ENCODE measurements at regions not wholly inside any gene's neighbourhood (a gene's known extent, or its start where the extent isn't known, plus 50 kb on each side); places are given as distances from the start of the nearest gene placed in this dataset.

- Histone ChIP-seq H3K27ac (ENCODE audit: low read depth, low read length) (no peak overlapping the region), H3K79me2 (ENCODE audit: control insufficient read depth, insufficient read depth, low read length, unreplicated experiment) (no peaks in the 10 kb centered on the region), H2AFZ (ENCODE audit: low read length, unreplicated experiment) (no peak overlapping the region), H3K36me3 (ENCODE audit: insufficient read depth, low read length) (no peaks in the 10 kb centered on the region), H3K27me3 (ENCODE audit: insufficient read depth, low read length) (no peaks in the 10 kb centered on the region), H3K4me1 (ENCODE audit: control insufficient read depth, insufficient read depth, low read length, unreplicated experiment) (no peaks in the 10 kb centered on the region), H3K4me3 (ENCODE audit: low read depth, low read length) (no peak overlapping the region)
These were observed 295.3 kb upstream of the FOXQ1 start for GRCh38 chr6:1016329-1017302.

GRCh38 chr6:1015825-1016224, 296.1 kb upstream of the FOXQ1 start:
- H3K4me1 ChIP-seq (ENCODE audit: control insufficient read depth, insufficient read depth, low read length, unreplicated experiment), result no peaks in the 10 kb centered on the region
- H3K27ac ChIP-seq (ENCODE audit: low read depth, low read length), result no peak overlapping the region
- H3K79me2 ChIP-seq (ENCODE audit: control insufficient read depth, insufficient read depth, low read length, unreplicated experiment), result no peaks in the 10 kb centered on the region
- no peaks in the 10 kb centered on the region for H3K36me3 ChIP-seq (ENCODE audit: insufficient read depth, low read length)
- H2AFZ ChIP-seq (ENCODE audit: low read length, unreplicated experiment), result no peak overlapping the region
- H3K4me3 ChIP-seq (ENCODE audit: low read depth, low read length), result no peak overlapping the region
- no peaks in the 10 kb centered on the region for H3K27me3 ChIP-seq (ENCODE audit: insufficient read depth, low read length)

- Histone ChIP-seq H3K79me2 (ENCODE audit: control insufficient read depth, insufficient read depth, low read length, unreplicated experiment) (no peaks in the 10 kb centered on the region), H3K4me1 (ENCODE audit: control insufficient read depth, insufficient read depth, low read length, unreplicated experiment) (no peaks in the 10 kb centered on the region), H3K4me3 (ENCODE audit: low read depth, low read length) (no peak overlapping the region), H3K27me3 (ENCODE audit: insufficient read depth, low read length) (no peaks in the 10 kb centered on the region), H2AFZ (ENCODE audit: low read length, unreplicated experiment) (no peak overlapping the region), H3K36me3 (ENCODE audit: insufficient read depth, low read length) (no peaks in the 10 kb centered on the region), H3K27ac (ENCODE audit: low read depth, low read length) (no peak overlapping the region)
These were observed 297.5 kb upstream of the FOXQ1 start for GRCh38 chr6:1014431-1014807.

GRCh38 chr6:1013656-1014430, 298.1 kb upstream of the FOXQ1 start:
- H3K36me3 ChIP-seq (ENCODE audit: insufficient read depth, low read length), result no peaks in the 10 kb centered on the region
- no peak overlapping the region for H3K27ac ChIP-seq (ENCODE audit: low read depth, low read length)
- no peaks in the 10 kb centered on the region for H3K79me2 ChIP-seq (ENCODE audit: control insufficient read depth, insufficient read depth, low read length, unreplicated experiment)
- H3K4me3 ChIP-seq (ENCODE audit: low read depth, low read length), result no peak overlapping the region
- H3K27me3 ChIP-seq (ENCODE audit: insufficient read depth, low read length), result no peaks in the 10 kb centered on the region
- no peaks in the 10 kb centered on the region for H3K4me1 ChIP-seq (ENCODE audit: control insufficient read depth, insufficient read depth, low read length, unreplicated experiment)
- no peak overlapping the region for H2AFZ ChIP-seq (ENCODE audit: low read length, unreplicated experiment)

- no peaks in the 10 kb centered on the region for H3K79me2 ChIP-seq (ENCODE audit: control insufficient read depth, insufficient read depth, low read length, unreplicated experiment)
- H3K36me3 ChIP-seq (ENCODE audit: insufficient read depth, low read length), result no peaks in the 10 kb centered on the region
- no peaks in the 10 kb centered on the region for H3K27me3 ChIP-seq (ENCODE audit: insufficient read depth, low read length)
- H3K27ac ChIP-seq (ENCODE audit: low read depth, low read length), result no peak overlapping the region
- H2AFZ ChIP-seq (ENCODE audit: low read length, unreplicated experiment), result no peak overlapping the region
- no peak overlapping the region for H3K4me3 ChIP-seq (ENCODE audit: low read depth, low read length)
- H3K4me1 ChIP-seq (ENCODE audit: control insufficient read depth, insufficient read depth, low read length, unreplicated experiment), result no peaks in the 10 kb centered on the region
These were observed 302.8 kb upstream of the FOXQ1 start for GRCh38 chr6:1009103-1009502.

- Histone ChIP-seq H3K27ac (ENCODE audit: low read depth, low read length) (no peak overlapping the region), H3K36me3 (ENCODE audit: insufficient read depth, low read length) (no peaks in the 10 kb centered on the region), H3K27me3 (ENCODE audit: insufficient read depth, low read length) (no peaks in the 10 kb centered on the region), H3K79me2 (ENCODE audit: control insufficient read depth, insufficient read depth, low read length, unreplicated experiment) (no peaks in the 10 kb centered on the region), H3K4me1 (ENCODE audit: control insufficient read depth, insufficient read depth, low read length, unreplicated experiment) (no peaks in the 10 kb centered on the region), H3K4me3 (ENCODE audit: low read depth, low read length) (no peak overlapping the region), H2AFZ (ENCODE audit: low read length, unreplicated experiment) (no peak overlapping the region)
These were observed 304.7 kb upstream of the FOXQ1 start for GRCh38 chr6:1007159-1007558.

- Histone ChIP-seq H3K4me1 (ENCODE audit: control insufficient read depth, insufficient read depth, low read length, unreplicated experiment) (no peaks in the 10 kb centered on the region), H2AFZ (ENCODE audit: low read length, unreplicated experiment) (no peak overlapping the region), H3K79me2 (ENCODE audit: control insufficient read depth, insufficient read depth, low read length, unreplicated experiment) (no peaks in the 10 kb centered on the region), H3K27me3 (ENCODE audit: insufficient read depth, low read length) (no peaks in the 10 kb centered on the region), H3K27ac (ENCODE audit: low read depth, low read length) (no peak overlapping the region), H3K4me3 (ENCODE audit: low read depth, low read length) (no peak overlapping the region), H3K36me3 (ENCODE audit: insufficient read depth, low read length) (no peaks in the 10 kb centered on the region)
These were observed 306.8 kb upstream of the FOXQ1 start for GRCh38 chr6:1004885-1005630.

- Histone ChIP-seq H3K79me2 (ENCODE audit: control insufficient read depth, insufficient read depth, low read length, unreplicated experiment) (no peaks in the 10 kb centered on the region), H3K4me3 (ENCODE audit: low read depth, low read length) (no peak overlapping the region), H3K27me3 (ENCODE audit: insufficient read depth, low read length) (no peaks in the 10 kb centered on the region), H3K36me3 (ENCODE audit: insufficient read depth, low read length) (no peaks in the 10 kb centered on the region), H3K4me1 (ENCODE audit: control insufficient read depth, insufficient read depth, low read length, unreplicated experiment) (no peaks in the 10 kb centered on the region), H2AFZ (ENCODE audit: low read length, unreplicated experiment) (no peak overlapping the region), H3K27ac (ENCODE audit: low read depth, low read length) (no peak overlapping the region)
These were observed 308.3 kb upstream of the FOXQ1 start for GRCh38 chr6:1003394-1004160.

- no peak overlapping the region for H3K4me3 ChIP-seq (ENCODE audit: low read depth, low read length)
- H3K27ac ChIP-seq (ENCODE audit: low read depth, low read length), result no peak overlapping the region
- H3K36me3 ChIP-seq (ENCODE audit: insufficient read depth, low read length), result no peaks in the 10 kb centered on the region
- H3K4me1 ChIP-seq (ENCODE audit: control insufficient read depth, insufficient read depth, low read length, unreplicated experiment), result no peaks in the 10 kb centered on the region
- H2AFZ ChIP-seq (ENCODE audit: low read length, unreplicated experiment), result no peak overlapping the region
- H3K79me2 ChIP-seq (ENCODE audit: control insufficient read depth, insufficient read depth, low read length, unreplicated experiment), result no peaks in the 10 kb centered on the region
- no peaks in the 10 kb centered on the region for H3K27me3 ChIP-seq (ENCODE audit: insufficient read depth, low read length)
These were observed 308.9 kb upstream of the FOXQ1 start for GRCh38 chr6:1002989-1003388.
